Embryonic facial prominence (tissue), 1 donor: ENCODE measurements at regions not wholly inside any gene's neighbourhood (a gene's known extent, or its start where the extent isn't known, plus 50 kb on each side); places are given as distances from the start of the nearest gene placed in this dataset.

Experiments
- DNase-seq: peaks from one replicate; pipeline ENCODE4 v3.0.0-alpha.2; 2016; ENCODE audit errors: extremely low spot score

- no peak for DNase-seq
Measured at GRCh38 chr9:80156262-80156661, 584.5 kb downstream of the TLE4 start.

- DNase-seq, result no peak
Measured at GRCh38 chr9:80147866-80148265, 576.1 kb downstream of the TLE4 start.

DNA sequence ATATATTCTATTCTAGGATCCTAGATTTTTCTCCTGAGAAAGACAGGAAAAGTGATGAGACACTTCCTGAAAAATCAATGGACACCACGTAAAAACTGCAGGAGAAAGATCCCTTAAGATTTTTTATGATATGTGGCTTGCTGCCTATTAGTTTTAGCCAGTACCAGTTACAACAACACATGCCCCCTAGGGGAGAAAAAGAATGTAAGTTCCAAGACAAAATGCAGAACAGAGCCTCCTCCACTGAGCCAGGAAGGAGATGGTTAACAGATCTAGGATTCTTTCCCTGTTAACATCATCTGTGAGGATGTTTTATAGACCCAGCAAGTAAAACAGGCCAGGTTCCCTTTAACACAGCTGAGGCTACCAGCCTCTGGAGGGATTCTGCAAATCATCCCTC lies 574.7 kb downstream of the TLE4 start:
- no peak for DNase-seq

DNA sequence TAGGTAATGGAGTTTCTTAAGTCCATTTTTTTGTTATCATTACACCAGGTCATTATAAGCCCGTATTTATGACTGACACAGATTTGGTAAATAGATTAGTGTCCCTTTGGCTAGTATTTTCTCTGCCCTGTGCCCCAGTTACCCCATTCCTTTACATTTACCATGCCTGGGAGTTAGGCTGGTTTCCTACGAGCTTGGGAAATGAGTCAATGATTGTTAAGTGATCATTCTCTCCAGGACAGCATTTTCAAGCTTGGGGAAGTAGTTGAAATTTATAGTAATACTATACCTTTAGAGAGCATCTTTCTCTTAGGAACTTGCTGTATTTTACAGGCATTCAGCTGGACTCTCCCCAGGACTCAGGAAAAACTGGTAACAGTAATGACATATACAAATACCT lies 573.1 kb downstream of the TLE4 start:
- DNase-seq, result no peak

DNA sequence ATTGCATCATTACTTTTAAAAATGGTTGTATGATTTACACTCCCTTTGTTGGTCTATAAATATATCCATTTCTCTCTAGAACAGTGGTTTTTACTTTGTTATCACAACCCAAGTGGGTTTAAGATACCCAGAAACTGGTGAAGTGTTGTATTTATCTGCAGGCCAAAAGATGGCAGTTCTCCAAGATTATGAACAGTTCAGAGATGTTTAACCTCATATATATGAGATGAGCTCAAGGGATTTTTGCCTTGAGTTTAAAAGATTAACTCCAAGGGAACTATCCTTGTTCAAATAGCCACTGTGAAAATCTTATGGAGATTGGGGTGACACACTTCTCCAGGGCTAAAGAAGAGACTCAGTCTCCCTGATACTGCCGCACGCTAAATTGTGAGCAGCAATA lies 572.6 kb downstream of the TLE4 start:
- no peak for DNase-seq

GRCh38 chr9:80143899-80144298 lies 572.1 kb downstream of the TLE4 start:
- DNase-seq, result no peak

GRCh38 chr9:80134487-80134886 lies 562.7 kb downstream of the TLE4 start:
- no peak for DNase-seq

- no peak for DNase-seq
Measured at GRCh38 chr9:80131627-80132026, 559.9 kb downstream of the TLE4 start.

DNA sequence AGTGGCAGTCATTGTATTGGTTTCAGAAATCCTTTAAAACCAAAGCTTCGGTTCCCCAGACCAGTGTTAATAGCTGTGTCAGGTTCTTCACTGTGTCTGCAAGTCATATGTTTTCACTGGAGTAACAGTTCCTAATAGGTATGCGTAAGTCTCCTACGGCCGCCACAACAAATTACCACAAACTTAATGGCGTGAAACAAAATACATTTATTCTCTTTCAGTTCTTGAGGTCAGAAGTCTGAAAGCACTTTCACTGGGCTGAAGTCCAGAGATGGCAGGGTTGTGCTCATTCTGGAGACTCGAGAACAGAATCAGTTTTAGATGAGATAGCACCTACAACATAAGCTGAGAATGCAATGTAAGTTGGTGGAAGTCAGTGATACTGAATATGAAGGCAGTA lies 556.2 kb downstream of the TLE4 start:
- no peak for DNase-seq

DNA sequence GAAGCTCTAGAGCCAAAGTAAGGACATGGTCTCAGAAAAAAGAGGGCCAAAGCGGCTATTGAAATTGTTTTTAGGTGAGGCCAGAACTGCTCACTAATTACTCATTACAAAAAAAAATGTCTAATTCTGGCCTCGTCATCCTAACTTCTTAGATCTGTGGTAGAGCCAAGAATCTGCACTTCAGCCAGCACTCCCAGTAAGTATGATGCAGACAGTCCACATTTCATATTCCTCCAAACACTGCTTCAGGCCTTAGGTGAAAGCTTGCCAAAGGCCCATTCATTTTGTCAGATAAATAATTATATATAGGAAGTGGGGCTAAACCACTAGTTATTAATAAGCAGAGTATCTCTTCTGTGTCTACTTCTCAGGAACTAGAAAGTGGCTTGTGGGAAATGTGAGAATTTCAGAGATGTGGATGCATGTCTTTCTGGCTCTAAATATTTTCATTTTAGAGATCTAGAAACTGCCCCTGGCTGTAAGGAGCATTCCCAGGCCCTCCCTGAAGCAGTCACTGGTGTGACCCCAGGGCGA lies 554.0 kb downstream of the TLE4 start:
- DNase-seq, result no peak

DNA sequence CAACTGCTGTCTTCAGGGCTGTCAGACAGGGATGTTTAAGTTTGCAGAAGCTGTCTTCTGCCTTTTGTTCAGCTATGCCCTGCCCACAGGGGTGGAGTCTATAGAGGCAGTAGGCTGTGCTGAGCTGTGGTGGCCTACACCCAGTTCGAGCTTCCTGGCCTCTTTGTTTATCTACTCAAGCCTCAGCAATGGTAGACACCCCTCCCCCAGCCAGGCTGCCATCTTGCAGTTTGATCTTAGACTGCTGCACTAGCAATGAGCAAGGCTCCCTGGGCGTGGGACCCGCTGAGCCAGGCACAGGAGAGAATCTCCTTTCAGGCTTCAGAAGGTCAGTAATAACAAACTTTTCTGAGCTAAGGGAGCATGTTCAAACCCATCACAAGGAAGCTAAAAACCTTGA lies 545.3 kb downstream of the TLE4 start:
- no peak for DNase-seq

DNA sequence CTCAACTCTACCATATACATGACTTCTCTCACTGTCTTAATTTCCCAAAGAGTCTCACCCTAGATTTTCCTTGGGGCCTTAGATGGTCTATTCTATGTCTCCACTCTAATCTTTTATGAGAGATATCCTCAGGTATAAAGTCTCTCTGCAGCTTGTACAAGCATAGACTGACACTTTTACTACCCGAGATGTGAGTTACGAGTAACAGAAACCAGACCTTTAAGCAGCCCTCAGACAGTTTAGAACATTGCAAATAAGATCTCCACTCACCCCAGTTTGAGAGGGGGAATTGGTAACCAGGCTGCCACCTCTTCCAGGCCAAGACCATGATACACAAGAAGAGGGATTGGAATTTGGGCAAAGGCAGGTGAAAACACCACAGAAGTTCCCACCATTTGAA lies 542.5 kb downstream of the TLE4 start:
- DNase-seq, result no peak

DNA sequence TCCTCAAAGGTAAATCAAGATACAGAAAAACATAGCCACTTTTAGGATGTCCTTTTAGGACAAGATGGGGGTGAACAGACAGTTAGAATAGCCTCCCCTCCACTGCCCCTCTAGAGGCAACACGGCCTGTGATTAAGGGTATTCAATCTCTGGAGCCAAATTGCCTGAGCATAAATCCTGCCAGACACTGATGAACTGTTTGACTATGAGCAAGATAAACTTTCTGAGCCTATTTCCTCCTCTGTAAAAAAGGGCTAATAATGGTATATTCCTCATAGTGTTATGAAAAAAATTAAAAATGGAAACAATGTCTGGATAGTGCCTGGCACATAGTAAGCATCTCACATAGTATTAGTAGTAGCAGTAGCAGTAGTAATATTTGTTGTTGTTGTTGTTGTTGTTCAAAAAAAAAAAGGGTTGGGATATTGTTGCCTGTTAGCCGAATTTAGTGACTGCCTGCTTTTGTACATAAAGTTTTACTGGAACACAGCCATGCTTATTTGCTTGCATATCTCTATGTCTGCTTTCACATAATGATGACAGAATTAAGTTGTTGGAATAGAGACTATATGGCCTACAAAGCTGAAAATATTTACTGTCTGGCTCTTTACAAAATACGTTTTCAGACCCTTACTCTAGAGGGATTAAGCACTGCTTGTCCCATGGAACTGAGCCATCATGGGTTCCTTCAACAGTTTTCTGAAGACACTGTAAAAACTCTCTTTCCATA lies 536.3 kb downstream of the TLE4 start:
- no peak for DNase-seq

GRCh38 chr9:80097476-80097875 lies 525.7 kb downstream of the TLE4 start:
- DNase-seq, result no peak

- no peak for DNase-seq
Measured at GRCh38 chr9:80094176-80094771, 522.5 kb downstream of the TLE4 start.

DNA sequence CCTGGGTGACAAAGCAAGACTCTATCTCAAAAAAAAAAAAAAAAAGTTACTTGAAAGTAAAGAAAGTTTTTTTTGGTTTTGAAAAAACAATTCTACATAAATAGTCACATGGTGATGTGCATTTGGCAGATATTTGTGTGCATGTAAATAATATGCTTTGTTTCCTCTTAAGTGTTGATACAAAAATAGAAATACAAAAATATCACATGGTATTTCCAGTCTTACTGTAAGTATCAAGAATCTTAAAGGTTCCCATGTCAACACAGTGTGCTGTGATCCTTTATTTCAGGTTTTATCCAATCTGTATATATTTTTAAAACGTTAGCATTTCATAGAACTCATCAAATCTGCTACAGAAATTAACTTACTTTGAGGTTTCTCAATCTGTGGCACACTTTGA lies 521.9 kb downstream of the TLE4 start:
- DNase-seq, result no peak

GRCh38 chr9:80091526-80091925 lies 519.8 kb downstream of the TLE4 start:
- DNase-seq, result no peak

- DNase-seq, result no peak
Measured at GRCh38 chr9:80090317-80090716, 518.6 kb downstream of the TLE4 start.

DNA sequence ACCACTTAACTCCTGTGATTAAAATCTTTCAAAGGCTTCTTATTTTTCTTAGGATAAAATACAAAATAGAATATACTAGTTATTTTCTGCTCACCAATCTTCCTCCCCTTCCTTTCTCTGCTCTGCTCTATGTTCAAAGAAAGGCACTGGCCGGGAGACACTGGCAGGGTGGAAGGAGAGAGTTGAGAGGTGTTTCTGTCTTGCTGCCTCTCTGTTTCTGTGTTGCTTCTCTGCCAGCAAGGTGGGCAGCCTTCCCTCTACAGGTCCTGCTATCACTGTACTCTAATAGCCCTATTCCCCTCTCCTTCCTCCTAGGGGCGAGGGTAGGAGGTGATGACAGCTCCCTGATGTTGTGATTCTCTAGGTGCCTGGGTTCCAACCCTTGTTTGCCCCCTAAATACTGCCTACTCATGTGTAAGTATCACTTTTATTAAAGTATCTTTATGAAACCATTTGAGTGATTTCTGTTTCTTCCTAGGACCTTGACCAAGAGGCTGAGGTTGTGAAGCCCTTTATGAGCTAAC lies 515.1 kb downstream of the TLE4 start:
- DNase-seq, result no peak

DNA sequence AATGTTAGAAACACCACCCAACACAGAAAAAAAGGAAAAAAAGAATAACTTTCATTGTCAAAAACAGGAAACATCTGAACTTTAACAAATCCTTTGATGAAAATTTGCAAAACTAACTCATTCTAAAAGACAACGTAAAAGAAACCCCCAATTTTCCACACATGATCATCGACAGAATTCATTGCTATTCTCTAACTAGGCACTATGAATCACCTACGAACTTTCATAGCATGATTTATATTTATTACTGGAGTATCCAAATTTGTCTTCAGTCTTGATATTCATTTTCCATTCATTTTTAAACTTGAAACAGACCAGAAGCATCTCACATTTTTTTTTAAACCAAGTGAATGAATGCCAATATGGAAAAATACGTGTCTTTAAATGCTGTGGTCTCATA lies 514.6 kb downstream of the TLE4 start:
- DNase-seq, result no peak

GRCh38 chr9:80085668-80086067 lies 513.9 kb downstream of the TLE4 start:
- no peak for DNase-seq

DNA sequence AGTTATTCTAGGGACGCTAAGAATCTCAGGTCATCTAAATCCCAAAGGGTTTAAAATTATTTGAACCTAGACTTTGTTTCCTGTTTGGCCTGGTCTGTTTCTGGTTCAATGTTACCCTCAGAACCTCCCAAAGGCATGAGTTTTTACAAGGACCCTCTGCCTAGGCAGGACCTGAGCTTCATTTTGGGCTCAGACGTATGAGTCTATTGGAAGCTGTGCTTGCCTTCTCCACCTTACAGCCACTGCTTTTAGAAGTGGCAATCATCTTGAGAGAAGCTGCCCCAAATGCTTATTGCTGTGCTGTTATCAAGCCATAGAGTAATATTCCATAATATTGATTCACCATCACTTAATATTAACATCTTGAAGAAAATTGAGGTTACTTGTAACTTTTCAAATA lies 510.4 kb downstream of the TLE4 start:
- no peak for DNase-seq

GRCh38 chr9:80078826-80079225 lies 507.1 kb downstream of the TLE4 start:
- no peak for DNase-seq
